Bronchial epithelial cell (primary cell): ENCODE measurements at regions not wholly inside any gene's neighbourhood (a gene's known extent, or its start where the extent isn't known, plus 50 kb on each side); places are given as distances from the start of the nearest gene placed in this dataset.

Source experiments
- DNase-seq: peaks from one replicate; pipeline ENCODE4 v3.0.0-alpha.2; 2010; ENCODE audit warnings: low read depth
- FAIRE-seq: peaks from 2 replicates; lab custom pipeline; 2011; peaks lifted over from hg19 to GRCh38; lab: Jason Lieb, UNC
- H3K27me3 ChIP-seq: 2 replicates; pipeline ENCODE4 v1.5.1; 2011; ENCODE audit warnings: low read length; ENCODE audit not compliant: control insufficient read depth, insufficient read depth
- H3K36me3 ChIP-seq: 2 replicates; pipeline ENCODE4 v1.5.1; 2011; ENCODE audit warnings: low read length; ENCODE audit not compliant: control insufficient read depth, insufficient read depth
- H3K4me3 ChIP-seq: 2 replicates; pipeline ENCODE4 v1.5.1; 2011; ENCODE audit warnings: mild to moderate bottlenecking, low read depth, low read length, control low read depth
- TF ChIP-seq, protein P1 (sequence below): IDR thresholded peaks from 2 replicates; pipeline ENCODE4 v1.5.1; 2011; ENCODE audit warnings: mild to moderate bottlenecking, moderate library complexity, low read length, control low read depth, inconsistent platforms; ENCODE audit not compliant: insufficient read depth, severe bottlenecking

GRCh38 chr2:59073286-59073685 lies 832.2 kb upstream of the FANCL start:
- Histone ChIP-seq H3K4me3 (no peak overlapping the region), H3K36me3 (no peaks in the 10 kb centered on the region), H3K27me3 (no peaks in the 10 kb centered on the region)
- FAIRE-seq: no peak
- no peak for DNase-seq
- TF ChIP-seq, protein P1, sequence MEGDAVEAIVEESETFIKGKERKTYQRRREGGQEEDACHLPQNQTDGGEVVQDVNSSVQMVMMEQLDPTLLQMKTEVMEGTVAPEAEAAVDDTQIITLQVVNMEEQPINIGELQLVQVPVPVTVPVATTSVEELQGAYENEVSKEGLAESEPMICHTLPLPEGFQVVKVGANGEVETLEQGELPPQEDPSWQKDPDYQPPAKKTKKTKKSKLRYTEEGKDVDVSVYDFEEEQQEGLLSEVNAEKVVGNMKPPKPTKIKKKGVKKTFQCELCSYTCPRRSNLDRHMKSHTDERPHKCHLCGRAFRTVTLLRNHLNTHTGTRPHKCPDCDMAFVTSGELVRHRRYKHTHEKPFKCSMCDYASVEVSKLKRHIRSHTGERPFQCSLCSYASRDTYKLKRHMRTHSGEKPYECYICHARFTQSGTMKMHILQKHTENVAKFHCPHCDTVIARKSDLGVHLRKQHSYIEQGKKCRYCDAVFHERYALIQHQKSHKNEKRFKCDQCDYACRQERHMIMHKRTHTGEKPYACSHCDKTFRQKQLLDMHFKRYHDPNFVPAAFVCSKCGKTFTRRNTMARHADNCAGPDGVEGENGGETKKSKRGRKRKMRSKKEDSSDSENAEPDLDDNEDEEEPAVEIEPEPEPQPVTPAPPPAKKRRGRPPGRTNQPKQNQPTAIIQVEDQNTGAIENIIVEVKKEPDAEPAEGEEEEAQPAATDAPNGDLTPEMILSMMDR: no peak

GRCh38 chr2:59068255-59068654 lies 827.1 kb upstream of the FANCL start:
- DNase-seq (no peak), FAIRE-seq (no peak)
- Histone ChIP-seq H3K27me3 (no peaks in the 10 kb centered on the region), H3K4me3 (no peak overlapping the region), H3K36me3 (no peaks in the 10 kb centered on the region)
- TF ChIP-seq, protein P1: no peak

GRCh38 chr2:59066787-59067399 lies 825.8 kb upstream of the FANCL start:
- H3K36me3 ChIP-seq: no peaks in the 10 kb centered on the region
- no peaks in the 10 kb centered on the region for H3K27me3 ChIP-seq
- no peak for DNase-seq
- no peak overlapping the region for H3K4me3 ChIP-seq
- FAIRE-seq: no peak
- TF ChIP-seq, protein P1: no peak

DNA sequence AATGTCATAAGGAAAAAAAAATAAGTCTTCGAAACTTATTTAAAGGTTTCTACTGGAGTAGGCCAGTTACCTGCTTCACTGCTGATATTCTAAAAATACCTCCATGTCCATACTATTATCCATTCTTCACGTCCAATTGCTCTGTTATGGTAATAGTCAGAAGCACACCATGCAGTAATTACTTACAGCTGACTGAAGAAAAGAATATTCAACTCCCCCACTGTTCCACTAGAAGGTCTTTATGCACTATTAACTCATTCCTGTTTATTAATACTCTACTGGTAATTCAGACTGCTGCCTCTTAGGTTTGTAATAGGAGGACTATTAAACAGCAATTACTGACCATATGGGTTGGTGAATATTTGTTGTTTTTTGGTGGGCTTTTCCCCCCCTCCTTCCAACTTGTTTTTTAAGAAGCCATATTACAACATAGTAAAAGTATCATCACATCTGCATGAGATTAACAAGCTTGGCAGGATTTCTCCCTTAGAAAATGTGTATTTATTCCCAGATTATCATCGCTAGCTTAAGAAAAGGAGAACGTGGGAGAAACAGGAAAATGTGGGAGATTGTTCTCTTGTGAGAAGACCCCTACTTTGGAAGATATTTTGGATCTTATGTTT lies 806.4 kb upstream of the FANCL start:
- Histone ChIP-seq H3K4me3 (no peak overlapping the region), H3K27me3 (no peaks in the 10 kb centered on the region), H3K36me3 (no peaks in the 10 kb centered on the region)
- DNase-seq (no peak), FAIRE-seq (no peak)
- TF ChIP-seq, protein P1: no peak

GRCh38 chr2:59046401-59047372 lies 805.6 kb upstream of the FANCL start:
- H3K27me3 ChIP-seq: no peaks in the 10 kb centered on the region
- FAIRE-seq (no peak), DNase-seq (no peak)
- no peak overlapping the region for H3K4me3 ChIP-seq
- H3K36me3 ChIP-seq: no peaks in the 10 kb centered on the region
- TF ChIP-seq, protein P1: no peak
